ENCODE measurements at regions not wholly inside any gene's neighbourhood (a gene's known extent, or its start where the extent isn't known, plus 50 kb on each side); places are given as distances from the start of the nearest gene placed in this dataset.

DNA sequence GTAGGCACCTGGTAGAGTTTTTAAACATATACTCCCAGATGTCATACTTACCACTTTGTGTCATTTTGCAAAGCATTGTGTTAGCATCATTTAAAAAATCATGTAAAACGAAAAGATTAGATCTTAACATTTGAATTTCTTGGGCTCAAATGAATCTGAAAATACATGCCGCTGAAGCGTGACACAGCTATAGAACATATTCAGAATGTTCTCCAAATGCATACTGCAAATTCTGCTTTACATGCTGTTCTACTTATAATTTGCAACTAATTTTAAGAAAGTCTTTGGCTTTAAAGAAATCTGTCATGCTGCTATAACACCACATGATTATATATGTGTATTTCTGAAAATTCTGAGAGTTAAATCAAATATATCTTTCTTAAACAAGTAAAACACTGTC, 109.2 kb upstream of the CAV2 start:
- TF ChIP-seq, protein P1, sequence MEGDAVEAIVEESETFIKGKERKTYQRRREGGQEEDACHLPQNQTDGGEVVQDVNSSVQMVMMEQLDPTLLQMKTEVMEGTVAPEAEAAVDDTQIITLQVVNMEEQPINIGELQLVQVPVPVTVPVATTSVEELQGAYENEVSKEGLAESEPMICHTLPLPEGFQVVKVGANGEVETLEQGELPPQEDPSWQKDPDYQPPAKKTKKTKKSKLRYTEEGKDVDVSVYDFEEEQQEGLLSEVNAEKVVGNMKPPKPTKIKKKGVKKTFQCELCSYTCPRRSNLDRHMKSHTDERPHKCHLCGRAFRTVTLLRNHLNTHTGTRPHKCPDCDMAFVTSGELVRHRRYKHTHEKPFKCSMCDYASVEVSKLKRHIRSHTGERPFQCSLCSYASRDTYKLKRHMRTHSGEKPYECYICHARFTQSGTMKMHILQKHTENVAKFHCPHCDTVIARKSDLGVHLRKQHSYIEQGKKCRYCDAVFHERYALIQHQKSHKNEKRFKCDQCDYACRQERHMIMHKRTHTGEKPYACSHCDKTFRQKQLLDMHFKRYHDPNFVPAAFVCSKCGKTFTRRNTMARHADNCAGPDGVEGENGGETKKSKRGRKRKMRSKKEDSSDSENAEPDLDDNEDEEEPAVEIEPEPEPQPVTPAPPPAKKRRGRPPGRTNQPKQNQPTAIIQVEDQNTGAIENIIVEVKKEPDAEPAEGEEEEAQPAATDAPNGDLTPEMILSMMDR (IDR thresholded peaks at IDR 0.05; ENCODE audit: low read depth, low read length, missing control alignments): no peak

DNA sequence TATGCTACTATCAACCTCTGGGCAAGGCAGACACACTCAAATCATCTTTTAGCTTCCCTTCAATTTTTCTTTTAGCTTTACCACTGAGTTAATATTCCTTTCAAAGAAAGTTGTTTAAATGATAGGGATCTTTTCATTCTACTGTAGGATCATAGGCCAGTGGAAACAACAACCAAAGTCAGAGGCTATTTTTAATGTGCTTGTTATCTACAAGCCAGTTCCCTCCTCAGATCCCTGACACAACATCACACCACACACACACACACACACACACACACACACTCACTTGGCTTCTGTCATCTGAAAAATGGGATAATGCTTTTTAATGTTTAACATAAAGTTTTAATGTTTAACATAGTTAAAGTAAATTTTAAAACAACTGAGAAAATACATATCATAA, 106.7 kb upstream of the CAV2 start:
- no peak overlapping the region for H3K4me3 ChIP-seq (ENCODE audit: low read depth, low read length)
- TF ChIP-seq, protein P1 (IDR thresholded peaks at IDR 0.05; ENCODE audit: low read depth, low read length, missing control alignments): no peak
- DNase-seq (ENCODE audit: low read depth): no peak

More for the DNA sequence above, 109.2 kb upstream of the CAV2 start:
- DNase-seq (ENCODE audit: low read depth): no peak
- no peak overlapping the region for H3K4me3 ChIP-seq (ENCODE audit: low read depth, low read length)

DNA sequence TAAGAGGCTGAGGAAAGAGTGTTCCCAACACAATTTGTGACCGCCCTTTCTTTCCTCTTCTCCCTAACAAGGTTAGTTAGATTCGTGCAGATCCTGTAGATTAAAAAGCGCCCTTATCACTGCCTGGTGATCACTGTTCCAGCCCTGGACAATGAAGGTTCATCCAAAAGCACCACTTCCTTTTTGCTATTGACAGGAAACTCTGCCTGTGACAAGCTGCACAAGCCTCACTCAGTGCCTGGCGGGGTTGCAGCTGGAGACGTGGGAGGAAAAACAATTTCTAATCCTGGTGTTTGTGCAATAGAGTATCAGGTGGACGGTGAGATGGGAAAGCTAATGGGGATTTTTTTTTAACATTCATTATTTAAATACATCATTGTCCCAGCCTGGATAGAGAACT, 105.9 kb upstream of the CAV2 start:
- TF ChIP-seq, protein P1 (IDR thresholded peaks at IDR 0.05; ENCODE audit: low read depth, low read length, missing control alignments): no peak
- no peak overlapping the region for H3K4me3 ChIP-seq (ENCODE audit: low read depth, low read length)
- no peak for DNase-seq (ENCODE audit: low read depth)

DNA sequence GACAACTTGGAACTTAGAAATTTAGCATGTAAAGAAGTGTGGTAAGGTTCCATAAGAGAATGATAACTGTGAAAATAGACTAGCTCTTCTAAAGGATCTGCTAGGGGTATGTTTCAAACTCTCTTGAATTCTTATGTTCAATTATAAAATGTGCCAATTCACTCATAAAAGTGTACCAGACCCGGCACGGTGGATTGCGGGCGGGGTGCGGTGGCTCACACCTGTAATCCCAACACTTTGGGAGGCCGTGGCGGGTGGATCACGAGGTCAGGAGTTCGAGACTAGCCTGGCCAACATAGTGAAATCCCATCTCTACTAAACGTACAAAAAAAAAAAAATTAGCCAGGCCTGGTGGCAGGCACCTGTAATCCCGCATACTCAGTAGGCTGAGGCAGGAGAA, 105.4 kb upstream of the CAV2 start:
- TF ChIP-seq, protein P1 (IDR thresholded peaks at IDR 0.05; ENCODE audit: low read depth, low read length, missing control alignments): no peak
- no peak overlapping the region for H3K4me3 ChIP-seq (ENCODE audit: low read depth, low read length)
- DNase-seq (ENCODE audit: low read depth): no peak

DNA sequence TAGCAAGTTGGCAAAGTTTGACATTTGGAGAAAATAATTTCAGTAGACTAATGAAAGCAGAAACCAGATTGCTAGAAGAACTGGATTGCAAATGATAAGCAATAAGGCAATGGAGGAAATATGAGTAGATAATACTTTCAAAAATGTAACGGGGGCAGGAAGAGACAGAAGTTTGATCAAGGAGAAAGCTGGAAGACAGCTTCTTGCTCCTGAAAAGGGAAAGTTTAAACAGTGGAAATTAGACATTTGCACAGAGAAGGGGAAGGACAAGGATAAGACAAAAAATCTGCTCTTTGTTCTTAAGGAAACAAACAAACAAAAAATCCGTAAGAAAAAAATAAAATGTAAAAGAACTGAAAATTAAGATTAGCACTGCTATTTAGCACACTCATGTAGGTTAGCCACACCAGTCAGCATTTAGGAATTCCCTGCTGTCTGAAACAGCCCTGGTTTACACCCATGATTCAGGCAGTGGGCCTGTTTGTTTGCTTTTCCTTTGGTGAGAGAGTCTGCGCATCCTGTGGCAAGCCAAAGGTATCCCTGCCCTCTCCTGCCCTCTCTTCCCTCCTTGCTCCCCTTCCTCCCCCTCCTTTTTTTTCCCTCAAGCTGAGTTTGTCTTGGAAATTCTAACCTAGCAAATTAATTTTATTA, 104.3 kb upstream of the CAV2 start:
- H3K4me3 ChIP-seq (ENCODE audit: low read depth, low read length): no peak overlapping the region
- TF ChIP-seq, protein P1 (IDR thresholded peaks at IDR 0.05; ENCODE audit: low read depth, low read length, missing control alignments): no peak
- DNase-seq (ENCODE audit: low read depth): no peak

DNA sequence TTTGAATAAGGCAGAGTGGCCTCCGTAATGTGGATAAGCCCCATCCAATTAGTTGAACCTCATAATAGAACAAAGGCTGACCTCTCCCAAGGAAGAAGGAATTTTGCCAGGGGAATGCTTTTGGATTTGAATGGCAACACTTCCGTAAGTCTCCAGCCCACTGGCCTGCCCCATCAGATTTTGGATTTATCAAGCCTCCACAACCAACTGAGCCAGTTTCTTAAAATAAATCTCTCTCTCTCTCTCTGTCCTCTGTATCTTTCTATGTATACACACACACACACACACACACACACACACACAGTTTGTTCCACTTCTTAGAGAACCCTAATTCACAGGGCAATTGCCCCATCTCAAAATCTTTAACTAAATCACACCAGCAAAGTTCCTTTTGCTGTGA, 100.9 kb upstream of the CAV2 start:
- no peak overlapping the region for H3K4me3 ChIP-seq (ENCODE audit: low read depth, low read length)
- no peak for DNase-seq (ENCODE audit: low read depth)
- TF ChIP-seq, protein P1 (IDR thresholded peaks at IDR 0.05; ENCODE audit: low read depth, low read length, missing control alignments): no peak

DNA sequence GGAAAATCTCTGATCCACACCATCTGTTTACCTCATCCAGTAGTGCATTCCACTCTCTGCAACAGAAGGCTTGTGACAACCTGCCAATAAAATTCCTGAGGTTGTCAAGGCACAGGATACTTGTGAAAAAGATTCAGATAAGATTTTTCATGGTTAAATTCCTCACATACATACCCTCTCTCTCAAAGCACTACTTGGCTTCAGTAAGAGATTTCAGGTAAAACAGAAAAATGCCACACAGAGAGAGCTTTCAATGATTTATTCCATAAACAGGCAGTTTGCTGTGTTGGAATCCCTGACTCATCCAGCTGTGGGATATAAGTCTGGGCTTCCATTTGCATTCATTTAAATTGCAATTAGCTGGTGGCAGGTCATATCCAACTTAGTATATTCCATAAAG, 99.7 kb upstream of the CAV2 start:
- TF ChIP-seq, protein P1 (IDR thresholded peaks at IDR 0.05; ENCODE audit: low read depth, low read length, missing control alignments): no peak
- H3K4me3 ChIP-seq (ENCODE audit: low read depth, low read length): no peak overlapping the region
- DNase-seq (ENCODE audit: low read depth): no peak
